RWPE2 (cell line): ENCODE measurements at regions not wholly inside any gene's neighbourhood (a gene's known extent, or its start where the extent isn't known, plus 50 kb on each side); places are given as distances from the start of the nearest gene placed in this dataset.

Source experiments
- ATAC-seq: fragments of 200-7000 bp; cut with Tn5 transposase; 3 replicates; pipeline ENCODE4 v1.9.1; 2021; ENCODE audit warnings: low read depth
- DNase-seq: peaks from one replicate; pipeline ENCODE4 v3.0.0-alpha.2; 2020; ENCODE audit warnings: low spot score
- H3K27ac ChIP-seq: fragments of 450-650 bp; 2 replicates; pipeline ENCODE4 v1.5.1; 2017; ENCODE audit warnings: mild to moderate bottlenecking; ENCODE audit not compliant: poor library complexity, severe bottlenecking
- H3K27me3 ChIP-seq: fragments of 250-450 bp; sonication (Bioruptor Pico); 2 replicates; pipeline ENCODE4 v1.5.1; 2021; ENCODE audit warnings: mild to moderate bottlenecking, moderate library complexity; ENCODE audit not compliant: insufficient read depth, poor library complexity, severe bottlenecking
- H3K36me3 ChIP-seq: fragments of 250-450 bp; sonication (Bioruptor Pico); 2 replicates; pipeline ENCODE4 v1.5.1; 2020; ENCODE audit warnings: low read depth, mild to moderate bottlenecking, moderate library complexity
- H3K4me1 ChIP-seq: fragments of 250-450 bp; sonication (Bioruptor Pico); 2 replicates; pipeline ENCODE4 v1.5.1; 2021; ENCODE audit warnings: mild to moderate bottlenecking, moderate library complexity; ENCODE audit not compliant: insufficient read depth, poor library complexity, severe bottlenecking
- H3K4me3 ChIP-seq: fragments of 250-450 bp; sonication (Bioruptor Pico); 2 replicates; pipeline ENCODE4 v1.5.1; 2021; ENCODE audit warnings: mild to moderate bottlenecking, moderate library complexity; ENCODE audit not compliant: severe bottlenecking
- H3K9me3 ChIP-seq: fragments of 250-450 bp; sonication (Bioruptor Pico); 2 replicates; pipeline ENCODE4 v1.5.1; 2021; ENCODE audit warnings: mild to moderate bottlenecking, moderate library complexity; ENCODE audit not compliant: severe bottlenecking
- TF ChIP-seq, protein P1 (sequence below): fragments of 450-650 bp; IDR thresholded peaks from one replicate; pipeline ENCODE4 v1.5.1; 2017; ENCODE audit warnings: mild to moderate bottlenecking, moderate library complexity; ENCODE audit not compliant: poor library complexity, severe bottlenecking

DNA sequence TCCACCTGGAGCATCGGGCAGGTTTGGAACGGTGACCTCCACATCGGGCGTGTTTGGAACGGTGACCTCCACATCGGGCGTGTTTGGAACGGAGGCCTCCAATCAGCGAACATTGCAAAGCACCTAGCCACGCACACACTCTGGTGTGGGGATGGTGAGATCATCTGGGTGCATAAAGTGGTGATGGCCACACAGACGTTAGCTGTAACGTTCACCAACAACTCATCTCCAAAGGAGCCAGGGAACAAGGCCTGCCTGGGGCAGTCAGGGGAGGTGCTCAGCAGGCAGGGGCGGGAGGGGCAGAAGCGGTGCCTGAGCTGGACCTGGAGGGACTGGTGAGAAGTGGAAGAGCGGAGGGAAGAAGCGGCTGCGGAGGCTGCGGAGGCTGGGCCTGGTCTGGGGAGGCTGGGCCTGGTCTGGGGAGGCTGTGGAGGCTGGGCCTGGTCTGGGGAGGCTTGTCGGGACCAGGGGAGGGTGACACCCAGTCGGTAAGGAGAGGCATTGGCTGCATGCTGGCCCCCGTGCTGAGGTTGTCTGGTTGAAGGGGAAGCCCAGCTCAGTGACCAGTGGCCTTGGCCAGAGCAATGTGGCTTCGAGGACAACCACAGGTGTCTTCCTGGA, 89.9 kb downstream of the PSMB1 start:
- H3K9me3 ChIP-seq, result no peaks in the 10 kb centered on the region
- TF ChIP-seq, protein P1, sequence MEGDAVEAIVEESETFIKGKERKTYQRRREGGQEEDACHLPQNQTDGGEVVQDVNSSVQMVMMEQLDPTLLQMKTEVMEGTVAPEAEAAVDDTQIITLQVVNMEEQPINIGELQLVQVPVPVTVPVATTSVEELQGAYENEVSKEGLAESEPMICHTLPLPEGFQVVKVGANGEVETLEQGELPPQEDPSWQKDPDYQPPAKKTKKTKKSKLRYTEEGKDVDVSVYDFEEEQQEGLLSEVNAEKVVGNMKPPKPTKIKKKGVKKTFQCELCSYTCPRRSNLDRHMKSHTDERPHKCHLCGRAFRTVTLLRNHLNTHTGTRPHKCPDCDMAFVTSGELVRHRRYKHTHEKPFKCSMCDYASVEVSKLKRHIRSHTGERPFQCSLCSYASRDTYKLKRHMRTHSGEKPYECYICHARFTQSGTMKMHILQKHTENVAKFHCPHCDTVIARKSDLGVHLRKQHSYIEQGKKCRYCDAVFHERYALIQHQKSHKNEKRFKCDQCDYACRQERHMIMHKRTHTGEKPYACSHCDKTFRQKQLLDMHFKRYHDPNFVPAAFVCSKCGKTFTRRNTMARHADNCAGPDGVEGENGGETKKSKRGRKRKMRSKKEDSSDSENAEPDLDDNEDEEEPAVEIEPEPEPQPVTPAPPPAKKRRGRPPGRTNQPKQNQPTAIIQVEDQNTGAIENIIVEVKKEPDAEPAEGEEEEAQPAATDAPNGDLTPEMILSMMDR, result no peak
- H3K27me3 ChIP-seq, result no peaks in the 10 kb centered on the region
- no peak overlapping the region for H3K27ac ChIP-seq
- DNase-seq (no peak), ATAC-seq (no peak)
- no peaks in the 10 kb centered on the region for H3K36me3 ChIP-seq
- H3K4me1 ChIP-seq, result no peaks in the 10 kb centered on the region
- H3K4me3 ChIP-seq, result no peak overlapping the region

DNA sequence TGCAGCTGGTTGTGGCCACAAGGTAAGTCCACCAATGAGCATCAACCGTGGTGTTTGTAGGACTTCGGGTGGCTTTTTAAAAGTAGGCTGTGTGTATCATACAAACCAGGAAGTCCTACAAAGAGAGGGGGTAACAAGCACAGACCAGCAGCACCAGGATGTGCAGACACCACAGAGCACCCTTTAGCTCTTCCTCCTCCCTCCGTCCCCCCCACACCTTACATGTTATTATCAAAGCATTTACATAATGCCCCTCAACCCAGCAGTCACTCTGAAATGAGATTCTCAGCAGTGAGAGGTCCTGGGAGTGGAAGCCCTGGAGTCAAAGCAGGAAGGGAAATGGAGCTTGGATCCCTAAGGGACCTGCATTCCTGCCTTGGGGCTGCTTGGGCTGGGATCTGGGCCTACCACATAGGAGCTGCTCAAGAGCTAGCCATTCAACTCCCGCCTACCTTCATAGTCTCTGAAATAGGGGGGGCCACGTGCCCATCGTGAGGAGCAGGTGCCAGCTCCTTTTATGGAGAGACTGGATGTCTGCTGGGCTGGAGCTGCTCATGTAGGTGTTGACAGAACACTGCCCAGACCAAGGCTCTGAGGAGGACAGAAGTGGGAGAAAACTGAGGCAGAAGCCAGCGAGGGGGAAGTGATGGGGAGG, 90.6 kb downstream of the PSMB1 start:
- H3K4me3 ChIP-seq, result no peak overlapping the region
- TF ChIP-seq, protein P1, result no peak
- DNase-seq, result no peak
- H3K9me3 ChIP-seq, result no peaks in the 10 kb centered on the region
- ATAC-seq, result no peak
- no peaks in the 10 kb centered on the region for H3K4me1 ChIP-seq
- H3K36me3 ChIP-seq, result no peaks in the 10 kb centered on the region
- no peak overlapping the region for H3K27ac ChIP-seq
- H3K27me3 ChIP-seq, result no peaks in the 10 kb centered on the region

DNA sequence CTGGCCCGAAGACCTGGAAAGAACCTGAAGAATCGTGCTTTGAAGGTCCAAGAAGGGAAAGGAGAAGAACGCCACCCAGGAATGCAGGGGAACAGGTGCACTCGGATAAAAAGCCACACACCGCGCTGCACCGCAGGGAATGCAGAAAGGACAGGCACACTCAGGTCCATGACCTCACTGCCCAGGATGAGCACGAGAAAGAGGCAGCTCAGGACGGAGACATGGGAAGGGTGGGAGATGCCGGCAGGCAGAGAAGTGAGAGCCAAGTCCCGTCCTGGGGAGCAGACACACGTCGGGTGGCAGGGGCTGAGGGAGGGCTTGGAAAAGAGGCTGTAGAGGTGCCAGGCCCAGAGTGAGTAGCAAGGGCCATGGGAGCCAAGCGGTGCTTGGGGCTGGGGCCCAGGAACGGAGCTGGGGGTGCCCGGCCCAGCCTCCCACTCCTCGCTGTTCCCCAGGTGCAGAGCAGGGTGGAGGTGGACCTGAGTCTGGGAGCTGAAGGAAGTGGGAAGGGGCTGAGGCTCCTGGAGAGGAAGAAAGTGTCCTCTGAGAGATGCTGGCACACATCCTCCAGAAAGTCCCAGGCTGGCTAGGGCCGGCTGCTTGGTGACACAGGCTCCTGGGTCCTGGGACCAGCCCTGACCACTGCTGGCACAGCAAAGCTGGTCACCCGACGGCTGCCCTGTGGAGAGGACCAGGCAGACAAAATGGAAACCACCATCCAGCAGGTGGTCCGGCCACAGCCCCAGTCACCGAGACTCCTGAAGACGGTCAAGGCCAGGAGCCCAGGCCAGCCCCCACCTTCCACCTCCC, 91.3 kb downstream of the PSMB1 start:
- H3K4me3 ChIP-seq, result no peak overlapping the region
- H3K4me1 ChIP-seq, result no peaks in the 10 kb centered on the region
- no peaks in the 10 kb centered on the region for H3K27me3 ChIP-seq
- H3K27ac ChIP-seq, result no peak overlapping the region
- H3K9me3 ChIP-seq, result no peaks in the 10 kb centered on the region
- DNase-seq (no peak), ATAC-seq (no peak)
- TF ChIP-seq, protein P1, result no peak
- H3K36me3 ChIP-seq, result no peaks in the 10 kb centered on the region

DNA sequence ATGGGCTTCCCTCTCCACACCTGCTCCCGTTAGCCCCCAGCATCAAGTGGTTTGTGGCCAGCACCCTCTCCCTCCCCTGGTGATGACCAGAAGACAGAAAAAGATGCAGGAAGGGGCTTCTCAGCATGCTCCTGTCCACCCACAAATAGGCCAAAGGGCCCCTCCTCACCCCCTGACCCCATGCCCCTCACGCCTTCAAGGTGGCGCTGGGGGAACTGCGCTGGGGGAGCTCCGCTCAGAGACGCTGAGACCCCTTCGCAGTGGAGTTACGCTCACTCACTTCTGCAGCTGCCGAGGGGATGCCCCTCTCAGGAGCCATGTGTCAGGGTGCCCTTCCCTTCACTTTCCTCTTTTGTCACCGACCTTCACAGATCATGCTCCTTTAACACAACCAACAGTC, 92.0 kb downstream of the PSMB1 start:
- Histone ChIP-seq H3K27me3 (no peaks in the 10 kb centered on the region), H3K9me3 (no peaks in the 10 kb centered on the region), H3K4me3 (no peak overlapping the region), H3K27ac (no peak overlapping the region), H3K4me1 (no peaks in the 10 kb centered on the region), H3K36me3 (no peaks in the 10 kb centered on the region)
- TF ChIP-seq, protein P1, result no peak
- DNase-seq (no peak), ATAC-seq (no peak)
